Prostate gland (tissue), 2 donors: ENCODE measurements at regions not wholly inside any gene's neighbourhood (a gene's known extent, or its start where the extent isn't known, plus 50 kb on each side); places are given as distances from the start of the nearest gene placed in this dataset.

Source experiments
- POLR2A ChIP-seq: fragments of 450-650 bp; IDR thresholded peaks from one replicate; pipeline ENCODE4 v1.6.1; 2016; ENCODE audit warnings: antibody characterized with exemption, mild to moderate bottlenecking
- POLR2AphosphoS5 ChIP-seq: sonication (generic); formaldehyde crosslinking; IDR thresholded peaks from one replicate; pipeline ENCODE4 v1.6.1; 2017; ENCODE audit warnings: antibody characterized with exemption
- TF ChIP-seq, protein P1 (sequence below), 4 experiments: fragments of 200-600 bp in 2 of 4; fragments of 450-650 bp in 2 of 4; sonication (generic) in 2 of 4; IDR thresholded peaks; 1 replicate in 3 of 4; 2 replicates in 1 of 4; pipeline ENCODE4 v1.5.1; 2016 to 2019; ENCODE audit warnings: antibody characterized with exemption in 4 of 4, mild to moderate bottlenecking in 2 of 4, moderate library complexity in 2 of 4

- TF ChIP-seq, protein P1, sequence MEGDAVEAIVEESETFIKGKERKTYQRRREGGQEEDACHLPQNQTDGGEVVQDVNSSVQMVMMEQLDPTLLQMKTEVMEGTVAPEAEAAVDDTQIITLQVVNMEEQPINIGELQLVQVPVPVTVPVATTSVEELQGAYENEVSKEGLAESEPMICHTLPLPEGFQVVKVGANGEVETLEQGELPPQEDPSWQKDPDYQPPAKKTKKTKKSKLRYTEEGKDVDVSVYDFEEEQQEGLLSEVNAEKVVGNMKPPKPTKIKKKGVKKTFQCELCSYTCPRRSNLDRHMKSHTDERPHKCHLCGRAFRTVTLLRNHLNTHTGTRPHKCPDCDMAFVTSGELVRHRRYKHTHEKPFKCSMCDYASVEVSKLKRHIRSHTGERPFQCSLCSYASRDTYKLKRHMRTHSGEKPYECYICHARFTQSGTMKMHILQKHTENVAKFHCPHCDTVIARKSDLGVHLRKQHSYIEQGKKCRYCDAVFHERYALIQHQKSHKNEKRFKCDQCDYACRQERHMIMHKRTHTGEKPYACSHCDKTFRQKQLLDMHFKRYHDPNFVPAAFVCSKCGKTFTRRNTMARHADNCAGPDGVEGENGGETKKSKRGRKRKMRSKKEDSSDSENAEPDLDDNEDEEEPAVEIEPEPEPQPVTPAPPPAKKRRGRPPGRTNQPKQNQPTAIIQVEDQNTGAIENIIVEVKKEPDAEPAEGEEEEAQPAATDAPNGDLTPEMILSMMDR (IDR thresholded peaks at IDR 0.05) = no peak
- no peak for TF ChIP-seq POLR2AphosphoS5
- no peak for TF ChIP-seq POLR2A
Measured at GRCh38 chr18:72984290-72984689, 116.5 kb upstream of the NETO1 start.
